ENCODE measurements at regions not wholly inside any gene's neighbourhood (a gene's known extent, or its start where the extent isn't known, plus 50 kb on each side); places are given as distances from the start of the nearest gene placed in this dataset.

DNA sequence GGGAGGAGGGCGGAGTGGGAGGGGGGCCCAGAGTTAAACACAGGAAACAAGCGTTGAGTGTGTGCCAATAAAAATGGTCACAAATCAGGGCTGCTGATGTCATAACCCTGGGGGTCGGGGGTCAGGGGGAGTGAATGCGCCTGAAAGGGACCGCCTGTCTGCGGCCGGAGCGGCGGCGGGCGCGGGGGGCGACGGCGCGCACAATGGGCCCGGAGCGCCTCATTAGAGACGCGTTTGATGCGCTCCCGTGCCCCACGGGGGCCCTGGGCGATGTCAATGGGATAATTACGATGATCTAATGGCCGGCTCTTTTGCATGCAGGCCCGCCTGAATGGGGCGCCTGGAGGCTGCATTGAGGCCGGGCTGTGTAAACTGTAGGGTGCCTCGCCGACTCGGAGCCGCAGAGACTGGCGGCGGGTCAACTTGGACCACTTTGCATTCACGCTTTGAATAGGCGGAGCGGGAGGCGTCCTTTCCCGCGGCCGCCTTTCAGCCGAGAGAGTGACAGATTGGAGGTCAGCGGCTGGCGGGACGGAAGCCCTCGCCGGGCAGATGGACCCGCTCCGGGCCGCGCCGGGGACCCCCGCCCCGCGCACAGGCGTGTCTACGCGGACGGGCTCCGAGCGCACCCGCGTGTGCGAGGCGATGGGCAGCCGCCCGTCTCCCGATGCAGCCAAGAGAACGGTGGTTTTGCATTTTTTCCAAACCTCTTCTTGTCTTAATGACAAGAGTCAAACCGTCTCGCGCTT lies 296.1 kb downstream of the TFAP2C start:
- Histone ChIP-seq H3K36me3 (replicated peaks in 1 of 2; ENCODE audit: insufficient read depth in 1 of 2, low read depth in 2 of 2) (no peaks in the 10 kb centered on the region), H3K4me3 (no peak overlapping the region), H3K27ac (peak overlapping the region in 1 of 4 donors; percentile 55), H3K9me3 (no peaks in the 10 kb centered on the region), H3K4me1 (peaks cover 21% of the 10 kb centered on the region), H3K27me3 (no peaks in the 10 kb centered on the region)
- peak; percentile 64 for ATAC-seq
- TF ChIP-seq CTCF (IDR thresholded peaks at IDR 0.05) (no peak), POLR2A (IDR thresholded peaks at IDR 0.05) (no peak)
- peak in 3 of 4 donors; percentile 32 to 58 (median 49) for DNase-seq
- WGBS, 2 donors: 2 to 10% methylated on average over 22 to 73 of the region's 73 CpGs
- intact Hi-C loops (cut with DNase I): no loop called here

DNA sequence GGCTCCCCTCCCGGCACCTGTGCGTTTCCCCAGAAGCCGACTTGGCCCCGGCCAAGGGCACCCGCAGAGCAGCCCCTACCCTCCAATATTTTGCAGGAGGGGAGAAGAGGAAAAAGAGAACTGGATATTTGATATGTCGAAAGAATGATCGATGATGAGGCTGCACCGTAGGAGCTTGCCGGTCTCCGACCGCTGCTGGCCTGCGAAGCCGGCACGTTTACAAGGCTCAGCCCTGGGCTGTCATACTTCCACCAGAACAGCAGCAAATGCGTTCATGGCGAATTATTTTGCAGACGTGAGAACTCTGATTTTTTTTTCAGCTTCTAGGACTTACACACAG lies 296.7 kb downstream of the TFAP2C start:
- Histone ChIP-seq H3K9me3 (no peaks in the 10 kb centered on the region), H3K27ac (peak overlapping the region in 1 of 4 donors; percentile 55), H3K4me1 (peaks cover 16% of the 10 kb centered on the region), H3K4me3 (no peak overlapping the region), H3K27me3 (no peaks in the 10 kb centered on the region), H3K36me3 (replicated peaks in 1 of 2; ENCODE audit: insufficient read depth in 1 of 2, low read depth in 2 of 2) (no peaks in the 10 kb centered on the region)
- intact Hi-C loops (cut with DNase I): no loop called here
- peak; percentile 87 for ATAC-seq
- DNase-seq: peak in 3 of 4 donors; percentile 8 to 47 (median 35)
- WGBS, 2 donors: 0 to 1% methylated on average over 17 of the region's 17 CpGs
- TF ChIP-seq CTCF (IDR thresholded peaks at IDR 0.05) (no peak), POLR2A (IDR thresholded peaks at IDR 0.05) (no peak)

DNA sequence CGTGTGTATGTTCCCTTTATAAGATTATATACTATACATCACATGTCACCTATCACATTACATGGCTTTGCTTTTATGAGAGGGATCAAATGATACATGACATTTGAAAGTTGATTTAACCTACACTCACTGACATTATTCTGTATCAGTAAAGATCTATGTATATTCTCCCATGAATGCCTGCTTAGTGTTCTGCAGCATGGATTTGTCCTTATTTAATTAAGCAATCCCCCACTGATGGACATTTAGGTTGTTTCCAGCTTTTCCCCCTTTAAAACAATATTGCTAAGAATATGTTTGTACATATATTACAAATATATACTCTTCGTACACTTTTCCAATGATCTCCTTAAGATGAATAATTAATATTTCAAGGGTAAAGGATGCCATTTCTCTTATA lies 297.4 kb downstream of the TFAP2C start:
- Histone ChIP-seq H3K4me1 (peaks cover 16% of the 10 kb centered on the region), H3K36me3 (replicated peaks in 1 of 2; ENCODE audit: insufficient read depth in 1 of 2, low read depth in 2 of 2) (no peaks in the 10 kb centered on the region), H3K9me3 (no peaks in the 10 kb centered on the region), H3K27ac (no peak overlapping the region), H3K4me3 (no peak overlapping the region), H3K27me3 (no peaks in the 10 kb centered on the region)
- whole genome bisulfite sequencing, 2 donors: 45 to 56% methylated on average over 2 of the region's 2 CpGs
- intact Hi-C loops (cut with DNase I): no loop called here
- DNase-seq (no peak), ATAC-seq (no peak)
- TF ChIP-seq CTCF (IDR thresholded peaks at IDR 0.05): no peak
- no peak for TF ChIP-seq POLR2A (IDR thresholded peaks at IDR 0.05)

- no peaks in the 10 kb centered on the region for H3K27me3 ChIP-seq
Measured at GRCh38 chr20:56927127-56927526, 298.0 kb downstream of the TFAP2C start.

More at GRCh38 chr20:56927127-56927526, 298.0 kb downstream of the TFAP2C start:
- H3K4me1 ChIP-seq: peaks cover 16% of the 10 kb centered on the region
- no peak overlapping the region for H3K4me3 ChIP-seq
- DNase-seq: no peak
- 30 to 60% methylated on average over 8 of the region's 8 CpGs for WGBS, 2 donors
- TF ChIP-seq POLR2A (IDR thresholded peaks at IDR 0.05) (no peak), CTCF (IDR thresholded peaks at IDR 0.05) (no peak)
- H3K9me3 ChIP-seq: no peaks in the 10 kb centered on the region
- intact Hi-C loops (cut with DNase I): no loop called here
- no peak overlapping the region for H3K27ac ChIP-seq
- ATAC-seq: no peak
- no peaks in the 10 kb centered on the region for H3K36me3 ChIP-seq (replicated peaks in 1 of 2; ENCODE audit: insufficient read depth in 1 of 2, low read depth in 2 of 2)
